Calu3 (cell line): ENCODE measurements at regions not wholly inside any gene's neighbourhood (a gene's known extent, or its start where the extent isn't known, plus 50 kb on each side); places are given as distances from the start of the nearest gene placed in this dataset.

Source experiments
- BruUV-seq: library from RNA; stranded (reverse); fragments of 400-500 nt; replicated peaks from 2 replicates; lab custom pipeline; 2021; lab: Mats Ljungman, UMichigan
- CTCF ChIA-PET: fragments of 300-600 bp; sonication (Branson Sonifier 250); formaldehyde crosslinking; loops from one replicate; lab custom pipeline; 2022; ENCODE audit warnings: antibody characterized with exemption; lab: Charles Lee
- DNase-seq: peaks from one replicate; pipeline ENCODE4 v3.0.0; 2022
- H3K27ac Mint-ChIP-seq: one replicate; pipeline ENCODE4 v1.8.0; 2022; ENCODE audit warnings: mixed read lengths; ENCODE audit not compliant: unreplicated experiment
- H3K27me3 Mint-ChIP-seq: one replicate; pipeline ENCODE4 v1.8.0; 2022; ENCODE audit warnings: mixed read lengths; ENCODE audit not compliant: unreplicated experiment
- H3K36me3 Mint-ChIP-seq: one replicate; pipeline ENCODE4 v1.8.0; 2022; ENCODE audit warnings: mild to moderate bottlenecking, moderate library complexity, mixed read lengths; ENCODE audit not compliant: insufficient read depth, unreplicated experiment
- H3K4me1 Mint-ChIP-seq: one replicate; pipeline ENCODE4 v1.8.0; 2022; ENCODE audit warnings: mild to moderate bottlenecking, low read depth, mixed read lengths; ENCODE audit not compliant: unreplicated experiment
- H3K4me3 Mint-ChIP-seq: one replicate; pipeline ENCODE4 v1.8.0; 2022; ENCODE audit warnings: mild to moderate bottlenecking, low read depth, moderate library complexity, mixed read lengths; ENCODE audit not compliant: unreplicated experiment
- H3K9me3 Mint-ChIP-seq: one replicate; pipeline ENCODE4 v1.8.0; 2022; ENCODE audit warnings: low read depth, mixed read lengths; ENCODE audit not compliant: unreplicated experiment
- CTCF ChIP-seq: fragments of 200-600 bp; IDR thresholded peaks from one replicate; pipeline ENCODE4 v1.8.0; 2022; ENCODE audit warnings: antibody characterized with exemption; ENCODE audit not compliant: unreplicated experiment
- intact Hi-C: fragments of 100-400 bp; cut with micrococcal nuclease; formaldehyde crosslinking; loops from one replicate; pipeline ENCODE4 v1.10.0; 2022; ENCODE audit not compliant: unreplicated experiment

GRCh38 chr16:73166441-73166851 is 118.5 kb upstream of the ZFHX3 start:
- no peaks in the 10 kb centered on the region for H3K36me3 Mint-ChIP-seq
- CTCF ChIA-PET: interaction anchor here (0.6 kb wide), 1 partner anchor 594 kb away, joined by 3 read pairs; no protein-coding TSS in a partner anchor

DNA sequence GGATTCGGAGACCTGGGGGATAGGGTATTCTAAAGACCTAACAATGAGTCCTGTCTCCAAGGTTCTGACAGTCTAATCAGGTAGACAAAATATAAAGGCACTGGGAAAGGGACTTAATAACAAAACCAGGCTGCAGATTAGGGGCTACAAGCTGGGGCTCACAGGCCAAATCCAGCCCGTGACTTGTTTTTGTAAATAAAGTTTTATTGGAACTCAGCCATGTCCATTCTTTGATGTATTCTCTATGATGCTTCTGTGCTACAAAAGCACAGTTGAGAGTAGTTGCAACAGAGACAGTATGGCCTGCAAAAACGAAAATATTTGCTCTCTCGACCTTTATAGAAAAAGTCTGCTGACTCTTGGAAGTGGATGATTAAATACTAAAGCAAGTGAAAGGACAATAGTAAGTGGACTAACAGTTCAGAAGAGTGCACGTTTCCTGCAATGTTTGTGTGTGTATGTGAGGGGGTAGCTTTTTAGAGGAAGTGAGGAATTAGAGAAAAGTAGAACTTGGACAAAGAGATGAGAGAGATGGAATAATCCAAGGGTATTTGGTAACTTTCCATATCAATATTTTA is 115.4 kb upstream of the ZFHX3 start:
- peaks cover 3% of the 10 kb centered on the region for H3K9me3 Mint-ChIP-seq
- intact Hi-C loops: no loop called here
- no peaks in the 10 kb centered on the region for H3K36me3 Mint-ChIP-seq
- CTCF ChIA-PET: no interaction called here
- H3K4me1 Mint-ChIP-seq: no peaks in the 10 kb centered on the region
- TF ChIP-seq CTCF: no peak
- no TSS peak for BruUV-seq
- H3K27ac Mint-ChIP-seq: no peak overlapping the region
- H3K4me3 Mint-ChIP-seq: no peak overlapping the region
- peaks cover 49% of the 10 kb centered on the region for H3K27me3 Mint-ChIP-seq
- DNase-seq: no peak

More at GRCh38 chr16:73166441-73166851, 118.5 kb upstream of the ZFHX3 start:
- DNase-seq: no peak
- H3K27me3 Mint-ChIP-seq: peaks cover 52% of the 10 kb centered on the region
- no TSS peak for BruUV-seq
- H3K4me1 Mint-ChIP-seq: peaks cover 2% of the 10 kb centered on the region
- no peaks in the 10 kb centered on the region for H3K9me3 Mint-ChIP-seq
- H3K4me3 Mint-ChIP-seq: no peak overlapping the region
- intact Hi-C loops: no loop called here
- H3K27ac Mint-ChIP-seq: no peak overlapping the region
- TF ChIP-seq CTCF: no peak

- CTCF ChIA-PET: interaction anchor here (0.9 to 1.4 kb wide), 2 partner anchors 11 to 14 kb away, joined by 3 read pairs; no protein-coding TSS in a partner anchor
- intact Hi-C loops: no loop called here
These were observed 114.0 kb upstream of the ZFHX3 start for GRCh38 chr16:73161977-73162376.

DNA sequence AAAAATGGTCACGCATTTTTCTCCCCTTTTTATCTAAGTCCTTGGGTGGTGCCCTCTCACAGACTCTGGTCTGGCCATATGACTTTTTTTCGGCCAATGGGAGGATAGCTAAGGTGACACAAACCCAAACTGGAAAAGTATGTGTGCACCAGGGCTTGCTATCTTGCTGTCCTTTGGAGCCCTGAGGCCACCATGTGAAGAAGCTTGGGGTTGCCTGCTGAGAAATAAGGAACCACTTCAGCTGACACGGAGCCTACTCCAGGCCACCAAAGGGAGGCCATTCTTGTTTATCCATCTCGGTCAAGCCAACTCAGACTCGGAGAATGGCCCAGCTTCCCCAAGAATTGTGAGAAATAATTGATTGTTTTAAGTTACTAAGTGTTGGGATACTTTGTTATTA is 111.4 kb upstream of the ZFHX3 start:
- BruUV-seq: no TSS peak
- peaks cover 28% of the 10 kb centered on the region for H3K27me3 Mint-ChIP-seq
- no peaks in the 10 kb centered on the region for H3K4me1 Mint-ChIP-seq
- DNase-seq: no peak
- CTCF ChIA-PET: no interaction called here
- H3K36me3 Mint-ChIP-seq: no peaks in the 10 kb centered on the region
- no peak for TF ChIP-seq CTCF
- intact Hi-C loops: no loop called here
- H3K9me3 Mint-ChIP-seq: peaks cover 3% of the 10 kb centered on the region
- no peak overlapping the region for H3K27ac Mint-ChIP-seq
- no peak overlapping the region for H3K4me3 Mint-ChIP-seq

More at GRCh38 chr16:73161977-73162376, 114.0 kb upstream of the ZFHX3 start:
- Mint-ChIP-seq H3K27ac (no peak overlapping the region), H3K4me3 (no peak overlapping the region), H3K36me3 (no peaks in the 10 kb centered on the region), H3K9me3 (peaks cover 3% of the 10 kb centered on the region), H3K27me3 (peaks cover 43% of the 10 kb centered on the region), H3K4me1 (no peaks in the 10 kb centered on the region)
- TF ChIP-seq CTCF: no peak
- BruUV-seq: no TSS peak
- DNase-seq: no peak
